Uterus (tissue), 3 donors: ENCODE measurements at regions not wholly inside any gene's neighbourhood (a gene's known extent, or its start where the extent isn't known, plus 50 kb on each side); places are given as distances from the start of the nearest gene placed in this dataset.

ENCODE experiments used
- DNase-seq, 2 donors: peaks; one replicate each; pipeline ENCODE4 v3.0.0-alpha.2; 2019 to 2020
- H3K27ac ChIP-seq, 2 donors: fragments of 200-600 bp; sonication (generic); 1 replicate in 1 of 2; 2 replicates in 1 of 2; pipeline ENCODE4 v1.5.1; 2016 to 2018
- H3K27me3 ChIP-seq, 2 donors: fragments of 200-600 bp; sonication (generic); one replicate each; pipeline ENCODE4 v1.5.1; 2018 to 2019; ENCODE audit warnings: control low read depth in 1 of 2
- H3K36me3 ChIP-seq, 2 donors: fragments of 200-600 bp; sonication (generic); one replicate each; pipeline ENCODE4 v1.5.1; 2019; ENCODE audit warnings: control low read depth in 1 of 2
- H3K4me1 ChIP-seq, 2 donors: fragments of 200-600 bp; sonication (generic); one replicate each; pipeline ENCODE4 v1.5.1; 2018 to 2019; ENCODE audit warnings: control low read depth in 1 of 2
- H3K4me3 ChIP-seq, 2 donors: fragments of 200-600 bp; sonication (generic); 1 replicate in 1 of 2; 2 replicates in 1 of 2; pipeline ENCODE4 v1.5.1; 2018 to 2019; ENCODE audit warnings: mild to moderate bottlenecking in 1 of 2
- H3K9me3 ChIP-seq, 2 donors: fragments of 200-600 bp; sonication (generic); one replicate each; pipeline ENCODE4 v1.5.1; 2019; ENCODE audit warnings: control low read depth in 1 of 2
- POLR2A ChIP-seq, 2 donors: fragments of 450-650 bp; IDR thresholded peaks; one replicate each; pipeline ENCODE4 v1.6.1; 2016; ENCODE audit warnings: antibody characterized with exemption in 2 of 2, mild to moderate bottlenecking in 1 of 2, moderate library complexity in 1 of 2
- intact Hi-C: fragments of 100-400 bp; cut with DNase I; formaldehyde crosslinking; loops from one replicate; pipeline ENCODE4 v1.15.1; 2023; ENCODE audit warnings: low total_unique reads
- TF ChIP-seq, protein P1 (sequence below), 4 experiments: fragments of 200-600 bp in 2 of 4; fragments of 450-650 bp in 2 of 4; sonication (generic) in 2 of 4; IDR thresholded peaks; one replicate each; pipeline ENCODE4 v1.5.1; 2016 to 2019; ENCODE audit warnings: antibody characterized with exemption in 4 of 4, mild to moderate bottlenecking in 2 of 4, moderate library complexity in 1 of 4
- donor health status: DM: yes; HTN: yes; CAD: no.

DNA sequence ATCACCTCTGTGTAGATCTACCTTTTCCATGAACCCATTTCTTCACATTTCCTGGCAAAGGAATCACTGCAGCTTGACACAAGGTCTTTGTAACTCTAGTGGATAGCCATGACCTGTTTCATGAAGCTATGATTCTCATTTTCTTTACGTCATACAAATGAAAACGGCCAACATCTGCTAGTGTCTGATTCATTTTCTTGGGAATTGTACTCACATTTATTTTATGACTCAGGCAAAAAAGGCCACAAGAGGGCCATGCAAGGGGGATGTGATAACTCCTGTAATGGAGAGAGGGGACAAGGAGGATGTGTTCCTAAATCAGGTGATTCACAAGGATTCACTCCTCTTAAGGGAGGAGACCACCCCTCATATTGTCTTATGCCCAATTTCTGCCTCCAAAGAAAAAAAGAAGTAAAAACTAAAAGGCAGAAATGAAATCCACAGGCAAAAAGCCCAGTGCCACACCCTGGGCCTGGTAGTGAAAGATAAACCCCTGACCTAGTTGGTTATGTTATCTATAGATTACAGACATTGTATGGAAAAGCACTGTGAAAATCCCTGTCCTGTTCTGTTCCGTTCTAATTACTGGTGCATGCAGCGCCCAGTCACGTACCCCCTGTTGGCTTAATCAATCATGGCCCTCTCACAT lies 249.9 kb downstream of the IPMK start:
- H3K4me3 ChIP-seq, result no peak overlapping the region
- no peaks in the 10 kb centered on the region for H3K36me3 ChIP-seq
- no peak for DNase-seq
- H3K9me3 ChIP-seq, result no peaks in the 10 kb centered on the region
- intact Hi-C loops, result no loop called here
- TF ChIP-seq, protein P1, sequence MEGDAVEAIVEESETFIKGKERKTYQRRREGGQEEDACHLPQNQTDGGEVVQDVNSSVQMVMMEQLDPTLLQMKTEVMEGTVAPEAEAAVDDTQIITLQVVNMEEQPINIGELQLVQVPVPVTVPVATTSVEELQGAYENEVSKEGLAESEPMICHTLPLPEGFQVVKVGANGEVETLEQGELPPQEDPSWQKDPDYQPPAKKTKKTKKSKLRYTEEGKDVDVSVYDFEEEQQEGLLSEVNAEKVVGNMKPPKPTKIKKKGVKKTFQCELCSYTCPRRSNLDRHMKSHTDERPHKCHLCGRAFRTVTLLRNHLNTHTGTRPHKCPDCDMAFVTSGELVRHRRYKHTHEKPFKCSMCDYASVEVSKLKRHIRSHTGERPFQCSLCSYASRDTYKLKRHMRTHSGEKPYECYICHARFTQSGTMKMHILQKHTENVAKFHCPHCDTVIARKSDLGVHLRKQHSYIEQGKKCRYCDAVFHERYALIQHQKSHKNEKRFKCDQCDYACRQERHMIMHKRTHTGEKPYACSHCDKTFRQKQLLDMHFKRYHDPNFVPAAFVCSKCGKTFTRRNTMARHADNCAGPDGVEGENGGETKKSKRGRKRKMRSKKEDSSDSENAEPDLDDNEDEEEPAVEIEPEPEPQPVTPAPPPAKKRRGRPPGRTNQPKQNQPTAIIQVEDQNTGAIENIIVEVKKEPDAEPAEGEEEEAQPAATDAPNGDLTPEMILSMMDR (IDR thresholded peaks at IDR 0.05), result no peak
- TF ChIP-seq POLR2A (IDR thresholded peaks at IDR 0.05), result no peak
- no peak overlapping the region for H3K27ac ChIP-seq
- no peaks in the 10 kb centered on the region for H3K4me1 ChIP-seq
- H3K27me3 ChIP-seq, result no peaks in the 10 kb centered on the region

GRCh38 chr10:58016614-58017013 lies 251.1 kb downstream of the IPMK start:
- Histone ChIP-seq H3K36me3 (no peaks in the 10 kb centered on the region), H3K4me1 (no peaks in the 10 kb centered on the region), H3K9me3 (no peaks in the 10 kb centered on the region), H3K4me3 (no peak overlapping the region), H3K27me3 (no peaks in the 10 kb centered on the region), H3K27ac (no peak overlapping the region)
- TF ChIP-seq, protein P1 (IDR thresholded peaks at IDR 0.05), result no peak
- TF ChIP-seq POLR2A (IDR thresholded peaks at IDR 0.05), result no peak
- DNase-seq, result no peak
- intact Hi-C loops, result no loop called here

- intact Hi-C loops, result no loop called here
- Histone ChIP-seq H3K36me3 (no peaks in the 10 kb centered on the region), H3K9me3 (no peaks in the 10 kb centered on the region), H3K4me1 (no peaks in the 10 kb centered on the region), H3K27ac (no peak overlapping the region), H3K27me3 (no peaks in the 10 kb centered on the region), H3K4me3 (no peak overlapping the region)
- TF ChIP-seq, protein P1 (IDR thresholded peaks at IDR 0.05), result no peak
- no peak for TF ChIP-seq POLR2A (IDR thresholded peaks at IDR 0.05)
- DNase-seq, result no peak
These were observed 253.3 kb downstream of the IPMK start for GRCh38 chr10:58014436-58014835.

- intact Hi-C loops, result no loop called here
- no peak for DNase-seq
- no peak overlapping the region for H3K4me3 ChIP-seq
- no peaks in the 10 kb centered on the region for H3K9me3 ChIP-seq
- H3K27me3 ChIP-seq, result no peaks in the 10 kb centered on the region
- H3K4me1 ChIP-seq, result no peaks in the 10 kb centered on the region
- no peak overlapping the region for H3K27ac ChIP-seq
- no peaks in the 10 kb centered on the region for H3K36me3 ChIP-seq
- TF ChIP-seq POLR2A (IDR thresholded peaks at IDR 0.05), result no peak
- TF ChIP-seq, protein P1 (IDR thresholded peaks at IDR 0.05), result no peak
These were observed 254.3 kb downstream of the IPMK start for GRCh38 chr10:58013406-58013805.

- Histone ChIP-seq H3K36me3 (no peaks in the 10 kb centered on the region), H3K27ac (no peak overlapping the region), H3K4me3 (no peak overlapping the region), H3K9me3 (no peaks in the 10 kb centered on the region), H3K27me3 (no peaks in the 10 kb centered on the region), H3K4me1 (no peaks in the 10 kb centered on the region)
- TF ChIP-seq, protein P1 (IDR thresholded peaks at IDR 0.05), result no peak
- no peak for TF ChIP-seq POLR2A (IDR thresholded peaks at IDR 0.05)
- DNase-seq, result no peak
- intact Hi-C loops, result no loop called here
These were observed 257.5 kb downstream of the IPMK start for GRCh38 chr10:58010073-58010702.
